Activated naive CD4-positive, alpha-beta T cell treated with Interleukin-2 at 50 U/mL for 16 hours (primary cell): ENCODE measurements at regions not wholly inside any gene's neighbourhood (a gene's known extent, or its start where the extent isn't known, plus 50 kb on each side); places are given as distances from the start of the nearest gene placed in this dataset.

ENCODE experiments used
- DNase-seq: peaks from one replicate; pipeline ENCODE4 v3.0.0-alpha.2; 2020

GRCh38 chr13:40318366-40318765 lies 348.1 kb downstream of the FOXO1 start:
- DNase-seq: no peak

- no peak for DNase-seq
Measured at GRCh38 chr13:40319699-40320579, 346.5 kb downstream of the FOXO1 start.

DNA sequence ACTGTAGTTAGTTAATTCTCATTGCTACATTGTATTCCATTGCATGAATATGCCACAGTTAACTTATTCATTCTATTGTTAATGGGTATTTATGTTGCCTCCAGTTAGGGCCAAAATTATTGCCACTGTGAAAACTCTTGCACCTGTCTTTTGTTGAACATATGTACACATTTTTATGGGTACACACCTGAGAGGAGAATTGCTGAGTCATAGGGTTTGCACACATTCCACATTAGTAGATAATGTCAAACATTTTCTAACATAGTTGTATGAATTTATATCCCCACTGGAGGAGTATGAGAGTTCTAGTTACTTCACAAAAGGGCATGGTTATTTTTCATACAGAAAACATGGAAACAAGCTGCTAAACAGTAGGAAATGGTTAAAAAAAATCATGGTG lies 338.4 kb downstream of the FOXO1 start:
- DNase-seq: no peak

DNA sequence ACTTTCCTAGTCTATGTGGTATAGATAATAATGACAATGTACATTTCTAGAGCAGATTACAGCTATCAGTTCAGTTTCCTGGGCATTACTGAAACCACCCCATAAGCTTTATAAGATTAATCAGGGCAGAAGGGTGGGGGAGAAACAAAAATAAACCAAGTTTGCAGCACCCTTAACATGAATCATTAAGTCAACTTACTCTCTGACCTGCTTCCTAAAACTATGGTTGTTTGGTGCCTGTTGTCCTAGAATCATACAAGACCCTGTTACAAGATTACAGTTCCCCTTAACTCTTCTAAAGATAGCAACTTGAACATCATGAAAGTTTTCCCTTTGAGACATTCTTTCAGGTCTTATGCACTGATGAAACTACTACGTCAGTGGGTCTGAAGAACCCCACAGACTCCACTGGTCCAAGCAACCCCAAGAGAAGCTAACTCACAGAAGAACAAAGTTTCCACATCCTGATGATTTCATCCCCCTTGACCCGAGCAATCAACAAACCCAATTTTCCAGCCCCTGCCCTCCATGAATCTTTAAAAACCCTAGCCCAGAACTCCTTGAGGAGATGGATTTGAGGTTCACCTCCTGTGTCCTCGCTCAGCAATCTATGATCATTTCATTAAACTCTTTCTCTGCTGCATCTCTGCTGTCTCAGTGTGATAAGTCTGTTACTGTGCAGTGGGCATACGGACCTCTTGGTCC lies 336.5 kb downstream of the FOXO1 start:
- no peak for DNase-seq

GRCh38 chr13:40330950-40331349 lies 335.5 kb downstream of the FOXO1 start:
- DNase-seq: no peak

GRCh38 chr13:40331802-40332201 lies 334.6 kb downstream of the FOXO1 start:
- DNase-seq: no peak

DNA sequence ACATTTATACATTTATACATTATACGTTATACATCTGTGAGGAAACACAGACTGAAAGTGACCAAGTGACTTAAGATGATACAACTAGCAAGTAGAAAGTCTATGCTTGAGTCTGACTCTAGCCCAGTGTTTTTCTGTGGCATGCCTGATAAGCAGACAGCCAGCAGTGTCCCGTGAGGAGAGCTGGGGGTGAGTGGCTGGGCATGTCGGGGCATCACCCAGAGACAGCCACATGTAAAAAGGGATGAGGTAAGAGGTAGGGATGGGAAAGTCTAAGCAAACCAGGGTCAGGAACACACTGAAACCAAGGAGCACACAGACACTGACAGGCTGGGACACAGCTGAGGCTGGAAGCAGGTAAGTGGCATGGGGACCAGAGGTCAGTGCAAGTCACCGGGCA lies 333.2 kb downstream of the FOXO1 start:
- no peak for DNase-seq

DNA sequence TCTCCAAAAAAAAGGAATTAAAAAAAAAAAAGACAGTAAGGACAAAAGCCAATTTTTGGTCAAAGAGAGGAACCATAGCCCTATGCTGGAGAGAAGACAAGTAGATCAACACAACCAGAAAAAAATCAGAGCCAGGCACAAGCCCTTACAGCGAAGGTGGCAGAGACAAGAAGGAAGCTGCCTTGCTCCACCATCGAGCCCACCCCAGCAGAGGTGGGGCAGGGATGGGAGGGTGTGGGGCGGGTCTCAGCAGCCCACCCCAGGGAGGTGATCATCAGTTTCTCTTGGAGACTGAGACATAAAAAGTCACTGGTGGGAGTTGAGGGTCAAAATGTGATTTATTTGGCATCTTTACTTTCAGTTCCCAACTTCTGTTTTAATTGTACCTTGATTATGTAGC lies 332.4 kb downstream of the FOXO1 start:
- DNase-seq: no peak

- DNase-seq: no peak
Measured at GRCh38 chr13:40334616-40335015, 331.8 kb downstream of the FOXO1 start.

- no peak for DNase-seq
Measured at GRCh38 chr13:40336228-40337221, 329.9 kb downstream of the FOXO1 start.

- no peak for DNase-seq
Measured at GRCh38 chr13:40337651-40338050, 328.8 kb downstream of the FOXO1 start.

DNA sequence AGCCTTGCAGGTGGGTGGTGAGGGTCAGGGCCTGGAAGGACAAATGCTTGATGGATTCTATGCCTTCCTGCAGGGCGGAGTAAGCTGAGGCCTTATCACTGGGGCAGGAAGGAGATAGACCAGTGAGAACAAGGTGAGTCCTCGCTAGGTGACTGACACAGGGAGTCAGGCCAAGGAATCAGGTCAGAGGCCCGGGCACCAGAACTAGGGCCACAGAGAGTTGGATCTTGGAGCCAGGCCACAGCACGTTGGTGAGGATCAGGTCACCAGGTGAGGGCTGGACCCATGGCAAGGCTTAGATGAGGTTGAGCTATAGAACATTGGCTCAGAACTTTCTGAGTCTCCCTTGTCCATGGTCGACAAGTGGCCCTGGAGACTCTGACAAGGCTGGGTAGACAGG lies 328.2 kb downstream of the FOXO1 start:
- DNase-seq: no peak

DNA sequence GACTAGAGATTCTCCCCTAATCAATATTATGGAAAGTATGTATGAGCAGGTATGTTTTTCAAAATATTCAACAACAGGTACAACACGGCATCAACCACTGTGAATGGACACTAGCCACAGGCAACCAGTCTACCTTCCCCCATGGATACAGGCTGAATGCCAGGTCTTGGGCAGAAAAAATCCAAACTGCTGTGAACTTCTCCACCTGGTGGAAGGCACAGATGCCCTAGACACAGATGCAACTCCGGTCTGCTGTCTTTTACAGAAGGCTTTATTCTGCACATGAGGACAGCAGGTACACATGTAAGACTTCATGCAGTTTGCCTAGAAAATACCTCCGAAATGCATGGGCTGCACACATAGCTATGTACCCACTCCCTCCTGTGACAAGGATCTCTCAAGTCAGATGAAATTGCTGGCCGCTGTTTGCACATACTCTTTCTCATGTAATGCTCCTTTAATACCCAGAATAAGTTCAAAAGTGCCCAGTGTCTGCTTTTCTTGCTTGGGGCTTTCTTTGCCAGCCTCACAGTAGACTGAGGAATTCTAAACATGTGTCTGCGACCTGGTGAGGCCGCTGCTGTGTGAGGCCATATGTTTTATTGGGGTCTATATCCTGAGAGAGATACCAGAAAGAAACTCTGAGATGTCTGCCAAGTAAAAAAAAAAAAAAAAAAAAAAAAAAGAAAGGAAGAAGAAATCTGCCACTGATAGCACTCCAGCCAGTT lies 325.9 kb downstream of the FOXO1 start:
- DNase-seq: no peak

DNA sequence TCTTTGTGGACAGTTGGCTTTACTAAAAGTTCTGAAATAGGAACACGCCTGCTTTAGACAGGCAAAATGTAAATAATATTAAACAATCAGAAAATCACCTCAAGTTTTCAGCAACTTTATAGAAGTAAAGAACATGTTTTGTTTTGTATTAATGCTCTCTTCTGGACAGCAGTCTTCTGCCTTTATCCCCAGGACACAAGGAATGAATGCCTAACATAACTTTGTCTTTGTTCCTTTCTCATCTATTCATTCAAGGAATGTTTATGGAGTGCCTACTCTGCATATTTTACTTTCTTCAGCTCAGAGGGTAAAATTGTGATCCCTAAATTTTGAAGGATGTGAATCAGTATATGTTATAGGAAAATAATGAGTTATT lies 325.4 kb downstream of the FOXO1 start:
- no peak for DNase-seq

DNA sequence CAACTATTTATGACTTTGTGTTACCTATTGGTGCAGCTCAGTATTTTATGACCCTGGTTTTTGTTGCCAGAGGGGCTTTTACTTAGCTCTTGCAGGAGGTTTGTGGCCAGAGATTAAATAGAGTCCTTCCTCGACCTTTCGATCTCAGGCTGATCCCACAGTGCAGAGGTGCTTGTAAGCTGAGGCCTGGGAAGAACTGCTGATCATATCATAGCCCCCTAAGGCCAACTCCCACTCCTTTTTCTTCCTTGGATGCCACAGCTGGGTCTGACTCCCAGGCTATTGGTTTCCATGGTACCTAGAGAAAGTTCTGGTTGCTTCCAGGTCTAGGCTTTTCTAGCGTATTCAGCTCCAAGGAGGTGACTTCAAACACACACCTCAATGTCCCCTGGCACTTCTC lies 324.9 kb downstream of the FOXO1 start:
- DNase-seq: no peak

DNA sequence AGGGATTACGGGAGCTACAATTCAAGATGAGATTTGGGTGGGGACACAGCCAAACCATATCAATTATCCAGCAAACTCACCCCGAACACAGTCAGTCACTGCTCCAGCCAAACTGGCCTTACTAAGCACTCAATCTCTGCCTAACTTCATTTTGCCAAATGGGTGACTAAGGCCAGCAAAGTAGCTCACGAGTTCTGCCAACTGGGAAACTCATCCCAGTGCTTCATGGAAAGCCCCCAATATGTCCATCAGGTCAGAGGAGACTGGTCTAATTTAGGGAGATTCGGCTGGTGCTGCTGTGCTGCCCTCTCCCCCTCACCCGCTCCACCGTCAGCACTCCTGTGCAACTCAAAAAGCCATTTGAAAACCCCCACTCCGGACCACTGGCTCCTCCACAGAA lies 324.0 kb downstream of the FOXO1 start:
- DNase-seq: no peak

GRCh38 chr13:40342901-40343300 lies 323.5 kb downstream of the FOXO1 start:
- DNase-seq: no peak

DNA sequence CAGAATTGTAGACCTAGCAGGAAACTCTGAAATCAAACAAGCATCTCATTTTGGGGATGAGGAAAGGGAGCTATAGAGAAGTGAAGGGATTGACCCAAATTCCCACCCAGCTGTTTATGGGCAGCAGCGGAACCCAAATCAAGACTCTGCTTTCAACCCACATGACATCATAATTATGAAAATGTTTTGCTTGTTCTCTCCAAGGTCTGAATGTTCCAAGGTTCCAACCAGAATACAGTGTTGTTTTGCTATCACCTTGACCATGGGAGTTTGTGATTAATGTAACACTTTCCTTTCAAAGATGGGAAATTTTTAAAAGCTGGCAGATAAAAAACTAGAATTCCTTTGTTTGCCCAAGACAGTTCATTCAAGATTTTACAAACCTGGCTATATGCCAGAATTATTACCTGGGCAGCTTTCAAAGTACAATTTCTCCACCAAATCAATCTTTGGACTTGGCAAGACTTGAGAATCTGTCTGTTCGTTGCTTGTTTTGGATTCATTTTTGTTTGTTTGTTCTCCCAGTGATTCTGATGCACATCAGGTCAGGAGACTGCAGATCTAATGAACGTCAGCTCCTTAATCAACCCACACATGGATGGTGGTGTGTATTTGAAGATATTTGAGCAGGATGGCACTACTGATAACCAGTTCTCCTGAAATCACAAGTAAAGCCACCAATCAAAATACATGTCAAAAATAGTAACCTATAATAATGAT lies 322.7 kb downstream of the FOXO1 start:
- DNase-seq: no peak

DNA sequence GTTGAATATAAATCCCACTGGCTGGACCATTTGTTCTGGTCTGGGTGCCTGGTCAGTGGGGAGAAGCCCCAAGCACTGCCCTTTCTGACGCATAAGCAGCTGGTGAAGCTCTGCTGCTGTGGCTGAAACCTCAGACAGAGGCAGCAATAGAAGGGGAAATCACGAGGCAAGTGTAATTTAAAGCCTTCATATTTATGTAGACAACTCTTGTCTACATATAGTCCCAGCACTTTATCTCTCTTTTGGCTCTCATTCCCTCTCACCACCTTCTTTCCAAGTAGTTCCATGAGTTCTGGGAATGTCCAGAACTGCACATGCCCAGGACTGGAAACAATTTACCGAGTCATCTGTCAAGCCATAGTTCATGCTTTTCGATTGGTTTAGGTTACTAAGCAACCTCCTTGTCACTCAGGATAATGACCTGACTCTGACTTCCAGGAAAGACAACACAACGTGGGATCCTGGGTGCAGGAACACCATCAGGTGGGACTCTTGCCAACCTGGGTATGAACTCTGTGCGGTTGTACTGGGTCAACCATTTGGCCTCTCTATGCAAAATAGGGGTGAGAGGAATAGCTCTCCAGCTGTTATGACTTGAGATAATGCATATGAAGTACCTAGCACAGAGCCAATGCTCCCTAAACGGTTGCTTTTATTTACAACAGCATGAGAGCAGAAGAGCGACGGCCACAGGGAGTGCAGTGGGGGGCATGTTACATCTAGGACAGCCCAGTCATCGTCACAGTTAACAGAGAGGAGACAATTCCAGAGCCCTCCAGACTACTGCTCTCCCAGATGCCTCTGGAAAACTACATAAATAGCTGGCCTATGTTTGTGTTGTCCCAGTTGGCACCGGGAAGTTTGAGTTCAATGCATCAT lies 321.9 kb downstream of the FOXO1 start:
- no peak for DNase-seq

DNA sequence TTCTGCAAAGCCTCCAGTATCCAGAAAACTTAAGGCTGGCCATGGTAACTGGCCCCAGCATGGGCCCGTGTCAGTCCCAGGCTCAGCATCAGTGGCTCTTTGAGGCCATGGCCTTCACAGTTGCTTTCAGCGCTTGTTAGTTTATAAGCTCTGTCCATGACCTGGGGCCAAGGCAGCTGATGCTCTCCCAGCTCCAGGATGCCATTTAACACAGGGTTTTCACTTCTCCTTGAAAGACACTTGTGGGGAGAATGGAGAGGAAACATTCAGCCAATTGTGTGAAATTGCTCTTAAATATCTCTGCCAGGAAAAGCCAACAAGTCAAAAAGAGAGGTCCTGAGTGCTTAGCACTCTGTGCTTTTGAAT lies 321.3 kb downstream of the FOXO1 start:
- no peak for DNase-seq
